ENCODE measurements at regions not wholly inside any gene's neighbourhood (a gene's known extent, or its start where the extent isn't known, plus 50 kb on each side); places are given as distances from the start of the nearest gene placed in this dataset.
"Not testable (repeated sequence)": the region's sequence is repeated elsewhere in the genome, so short reads cannot be mapped to it uniquely, and the experiment has no call there.

- DNase-seq (ENCODE audit: extremely low read depth, low read depth, low spot score) = no peak
Measured at GRCh38 chr4:12958436-12958835, 525.7 kb downstream of the RAB28 start.

- no peak for DNase-seq (ENCODE audit: extremely low read depth, low read depth, low spot score)
Measured at GRCh38 chr4:12957108-12957507, 527.0 kb downstream of the RAB28 start.

GRCh38 chr4:12956026-12956425 lies 528.1 kb downstream of the RAB28 start:
- no peak for DNase-seq (ENCODE audit: extremely low read depth, low read depth, low spot score)

- no peak for DNase-seq (ENCODE audit: extremely low read depth, low read depth, low spot score)
Measured at GRCh38 chr4:12949719-12950490, 534.2 kb downstream of the RAB28 start.

GRCh38 chr4:12943069-12943468 lies 541.1 kb downstream of the RAB28 start:
- no peak for DNase-seq (ENCODE audit: extremely low read depth, low read depth, low spot score)

GRCh38 chr4:12933760-12934221 lies 550.3 kb downstream of the RAB28 start:
- DNase-seq (ENCODE audit: extremely low read depth, low read depth, low spot score) = no peak

- no peak for DNase-seq (ENCODE audit: extremely low read depth, low read depth, low spot score)
Measured at GRCh38 chr4:12932203-12932788, 551.8 kb downstream of the RAB28 start.

- no peak for DNase-seq (ENCODE audit: extremely low read depth, low read depth, low spot score)
Measured at GRCh38 chr4:12929784-12930183, 554.4 kb downstream of the RAB28 start.

- DNase-seq (ENCODE audit: extremely low read depth, low read depth, low spot score) = no peak
Measured at GRCh38 chr4:12928751-12929150, 555.4 kb downstream of the RAB28 start.

GRCh38 chr4:12926189-12927066 lies 557.7 kb downstream of the RAB28 start:
- no peak for DNase-seq (ENCODE audit: extremely low read depth, low read depth, low spot score)

GRCh38 chr4:12924728-12925320 lies 559.3 kb downstream of the RAB28 start:
- DNase-seq (ENCODE audit: extremely low read depth, low read depth, low spot score) = no peak

GRCh38 chr4:12924253-12924652 lies 559.9 kb downstream of the RAB28 start:
- no peak for DNase-seq (ENCODE audit: extremely low read depth, low read depth, low spot score)

GRCh38 chr4:12912896-12913418 lies 571.2 kb downstream of the RAB28 start:
- DNase-seq (ENCODE audit: extremely low read depth, low read depth, low spot score) = no peak

GRCh38 chr4:12911750-12912358 lies 572.3 kb downstream of the RAB28 start:
- no peak for DNase-seq (ENCODE audit: extremely low read depth, low read depth, low spot score)

- not testable (repeated sequence) for DNase-seq (ENCODE audit: extremely low read depth, low read depth, low spot score)
Measured at GRCh38 chr4:12903640-12904039, 580.5 kb downstream of the RAB28 start.

GRCh38 chr4:12902735-12903134 lies 581.4 kb downstream of the RAB28 start:
- no peak for DNase-seq (ENCODE audit: extremely low read depth, low read depth, low spot score)

- no peak for DNase-seq (ENCODE audit: extremely low read depth, low read depth, low spot score)
Measured at GRCh38 chr4:12897954-12898353, 586.2 kb downstream of the RAB28 start.

- DNase-seq (ENCODE audit: extremely low read depth, low read depth, low spot score) = no peak
Measured at GRCh38 chr4:12894062-12894461, 590.1 kb downstream of the RAB28 start.

GRCh38 chr4:12889054-12889453 lies 595.1 kb downstream of the RAB28 start:
- DNase-seq (ENCODE audit: extremely low read depth, low read depth, low spot score) = no peak
